SK-MEL-5 (cell line): ENCODE measurements at regions not wholly inside any gene's neighbourhood (a gene's known extent, or its start where the extent isn't known, plus 50 kb on each side); places are given as distances from the start of the nearest gene placed in this dataset.

ENCODE experiments used
- DNase-seq: peaks from one replicate; pipeline ENCODE4 v3.0.0-alpha.2; 2016; ENCODE audit warnings: low read depth, low spot score
- in situ Hi-C: cut with HindIII; loops from 2 replicates; pipeline ENCODE4 v1.10.0; 2016; ENCODE audit warnings: low sequenced_read_pairs, high pct_unique_total_duplicates, low pct_unique_long_range_greater_than_20kb

GRCh38 chr3:167908221-167908620 lies 172.7 kb downstream of the SERPINI1 start:
- in situ Hi-C loops, result no loop called here
- no peak for DNase-seq

- no peak for DNase-seq
- in situ Hi-C loops, result no loop called here
Measured at GRCh38 chr3:167901138-167901537, 165.6 kb downstream of the SERPINI1 start.

- in situ Hi-C loops, result no loop called here
- DNase-seq, result no peak
Measured at GRCh38 chr3:167899093-167899492, 163.6 kb downstream of the SERPINI1 start.

- no peak for DNase-seq
- in situ Hi-C loops, result no loop called here
Measured at GRCh38 chr3:167898091-167898490, 162.6 kb downstream of the SERPINI1 start.

- in situ Hi-C loops, result no loop called here
- DNase-seq, result no peak
Measured at GRCh38 chr3:167895684-167896083, 160.2 kb downstream of the SERPINI1 start.

- DNase-seq, result no peak
- in situ Hi-C loops, result no loop called here
Measured at GRCh38 chr3:167895178-167895577, 159.7 kb downstream of the SERPINI1 start.

GRCh38 chr3:167892205-167892604 lies 156.7 kb downstream of the SERPINI1 start:
- in situ Hi-C loops, result no loop called here
- DNase-seq, result no peak

- peak; percentile 17 for DNase-seq
- in situ Hi-C loops, result no loop called here
Measured at GRCh38 chr3:167887096-167887495, 151.6 kb downstream of the SERPINI1 start.

- peak; percentile 6 for DNase-seq
- in situ Hi-C loops, result no loop called here
Measured at GRCh38 chr3:167886690-167887089, 151.2 kb downstream of the SERPINI1 start.

GRCh38 chr3:167885277-167885676 lies 149.8 kb downstream of the SERPINI1 start:
- in situ Hi-C loops, result no loop called here
- DNase-seq, result peak; percentile 10

GRCh38 chr3:167884481-167884880 lies 149.0 kb downstream of the SERPINI1 start:
- no peak for DNase-seq
- in situ Hi-C loops, result no loop called here

GRCh38 chr3:167883452-167883851 lies 147.9 kb downstream of the SERPINI1 start:
- in situ Hi-C loops, result no loop called here
- DNase-seq, result no peak

- in situ Hi-C loops, result no loop called here
Measured at GRCh38 chr3:167882057-167882667, 146.6 kb downstream of the SERPINI1 start.

GRCh38 chr3:167880183-167880582 lies 144.7 kb downstream of the SERPINI1 start:
- in situ Hi-C loops, result no loop called here
- no peak for DNase-seq

More at GRCh38 chr3:167882057-167882667, 146.6 kb downstream of the SERPINI1 start:
- peak; percentile 64 for DNase-seq

- in situ Hi-C loops, result no loop called here
- DNase-seq, result peak; percentile 60
Measured at GRCh38 chr3:167876620-167877281, 141.2 kb downstream of the SERPINI1 start.
